ENCODE measurements at regions not wholly inside any gene's neighbourhood (a gene's known extent, or its start where the extent isn't known, plus 50 kb on each side); places are given as distances from the start of the nearest gene placed in this dataset.

- TF ChIP-seq CTCF (tag by site-specific recombination; IDR thresholded peaks at IDR 0.05): no peak
- TF ChIP-seq ZNF404 (tag by site-specific recombination; IDR thresholded peaks at IDR 0.05): no peak
- TF ChIP-seq ZNF138 (tag by site-specific recombination; IDR thresholded peaks at IDR 0.05; ENCODE audit: borderline replicate concordance): no peak
- TF ChIP-seq ZSCAN23 (tag by site-specific recombination; IDR thresholded peaks at IDR 0.05): no peak
- TF ChIP-seq REPIN1 (tag by site-specific recombination; IDR thresholded peaks at IDR 0.05; ENCODE audit: low read depth): no peak
- no peak for TF ChIP-seq ZNF549 (tag by site-specific recombination; IDR thresholded peaks at IDR 0.05)
- no peak for TF ChIP-seq ZFP37 (tag by site-specific recombination; IDR thresholded peaks at IDR 0.05)
- no peak for TF ChIP-seq REST (tag by site-specific recombination; IDR thresholded peaks at IDR 0.05)
- no peak for TF ChIP-seq ZBTB11 (tag by site-specific recombination; conservative IDR thresholded peaks at IDR 0.05; ENCODE audit: low read depth)
- TF ChIP-seq ZNF701 (tag by site-specific recombination; IDR thresholded peaks at IDR 0.05): no peak
- no peak for TF ChIP-seq ZNF76 (tag by site-specific recombination; IDR thresholded peaks at IDR 0.05; ENCODE audit: borderline replicate concordance, low read depth)
- no peak for TF ChIP-seq ZNF510 (tag by site-specific recombination; IDR thresholded peaks at IDR 0.05; ENCODE audit: insufficient replicate concordance)
Measured at GRCh38 chr14:81819344-81819743, 285.7 kb upstream of the SEL1L start.
